NCI-H1694 treated with DMSO at 0.1 percent for 48 hours (cell line): ENCODE measurements at regions not wholly inside any gene's neighbourhood (a gene's known extent, or its start where the extent isn't known, plus 50 kb on each side); places are given as distances from the start of the nearest gene placed in this dataset.
"Not testable (repeated sequence)": the region's sequence is repeated elsewhere in the genome, so short reads cannot be mapped to it uniquely, and the experiment has no call there.

Experiments
- DNase-seq: peaks from one replicate; lab custom pipeline; 2025; lab: John Stamatoyannopoulos, UW

GRCh38 chr7:16089801-16090200 is 331.5 kb downstream of the CRPPA start:
- DNase-seq: no peak

DNA sequence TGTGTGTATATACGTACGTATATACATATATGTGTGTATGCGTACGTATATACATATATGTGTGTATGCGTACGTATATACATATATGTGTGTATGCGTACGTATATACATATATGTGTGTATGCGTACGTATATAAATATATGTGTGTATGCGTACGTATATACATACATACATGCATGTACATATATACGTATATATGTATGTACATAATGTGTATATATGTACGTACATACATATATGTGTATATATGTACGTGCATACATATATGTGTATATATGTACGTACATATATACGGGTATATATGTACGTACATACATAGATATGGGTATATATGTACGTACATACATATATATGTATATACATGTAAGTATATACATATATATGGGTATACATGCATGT is 332.1 kb downstream of the CRPPA start:
- DNase-seq: no peak

- no peak for DNase-seq
These were observed 334.6 kb downstream of the CRPPA start for GRCh38 chr7:16086743-16087142.

DNA sequence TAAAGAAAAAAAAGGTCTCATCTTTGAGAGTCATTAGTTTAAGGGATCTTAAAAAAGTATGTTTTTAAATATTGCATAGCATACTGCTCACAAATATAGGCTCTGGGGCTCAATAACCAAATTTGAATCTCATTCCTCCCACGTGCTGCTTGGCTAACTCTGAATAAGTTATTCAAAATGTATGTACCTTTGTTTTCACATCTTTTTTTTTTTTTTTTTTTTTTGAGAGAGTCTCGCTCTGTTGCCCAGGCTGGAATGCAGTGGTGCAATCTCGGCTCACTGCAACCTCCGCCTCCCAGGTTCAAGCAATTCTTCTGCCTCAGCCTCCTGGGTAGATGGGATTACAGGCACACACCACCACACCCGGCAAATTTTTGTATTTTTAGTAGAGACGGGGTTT is 335.6 kb downstream of the CRPPA start:
- not testable (repeated sequence) for DNase-seq

GRCh38 chr7:16084875-16085274 is 336.5 kb downstream of the CRPPA start:
- DNase-seq: no peak

GRCh38 chr7:16084370-16084769 is 337.0 kb downstream of the CRPPA start:
- DNase-seq: no peak

GRCh38 chr7:16083931-16084330 is 337.4 kb downstream of the CRPPA start:
- no peak for DNase-seq

- no peak for DNase-seq
These were observed 341.2 kb downstream of the CRPPA start for GRCh38 chr7:16080131-16080530.

DNA sequence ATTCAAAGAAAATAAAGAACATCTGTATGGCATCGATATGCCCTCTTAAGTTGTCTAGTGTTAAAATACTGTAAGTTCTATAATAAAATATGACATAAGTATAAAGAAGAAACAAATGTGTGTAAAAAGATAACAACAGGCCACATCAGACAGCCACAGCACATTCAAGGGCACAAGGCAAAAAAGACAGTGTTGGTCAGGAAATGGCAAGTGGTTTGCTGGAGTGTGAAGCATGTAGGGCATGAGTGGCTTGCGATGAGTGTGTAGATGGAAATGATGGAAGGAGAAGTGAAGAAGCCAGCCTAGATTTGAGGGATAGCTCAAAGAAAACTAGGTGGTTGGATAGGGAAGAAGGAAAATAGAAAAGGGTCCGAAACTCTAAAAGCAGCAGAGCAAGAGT is 341.6 kb downstream of the CRPPA start:
- DNase-seq: no peak

DNA sequence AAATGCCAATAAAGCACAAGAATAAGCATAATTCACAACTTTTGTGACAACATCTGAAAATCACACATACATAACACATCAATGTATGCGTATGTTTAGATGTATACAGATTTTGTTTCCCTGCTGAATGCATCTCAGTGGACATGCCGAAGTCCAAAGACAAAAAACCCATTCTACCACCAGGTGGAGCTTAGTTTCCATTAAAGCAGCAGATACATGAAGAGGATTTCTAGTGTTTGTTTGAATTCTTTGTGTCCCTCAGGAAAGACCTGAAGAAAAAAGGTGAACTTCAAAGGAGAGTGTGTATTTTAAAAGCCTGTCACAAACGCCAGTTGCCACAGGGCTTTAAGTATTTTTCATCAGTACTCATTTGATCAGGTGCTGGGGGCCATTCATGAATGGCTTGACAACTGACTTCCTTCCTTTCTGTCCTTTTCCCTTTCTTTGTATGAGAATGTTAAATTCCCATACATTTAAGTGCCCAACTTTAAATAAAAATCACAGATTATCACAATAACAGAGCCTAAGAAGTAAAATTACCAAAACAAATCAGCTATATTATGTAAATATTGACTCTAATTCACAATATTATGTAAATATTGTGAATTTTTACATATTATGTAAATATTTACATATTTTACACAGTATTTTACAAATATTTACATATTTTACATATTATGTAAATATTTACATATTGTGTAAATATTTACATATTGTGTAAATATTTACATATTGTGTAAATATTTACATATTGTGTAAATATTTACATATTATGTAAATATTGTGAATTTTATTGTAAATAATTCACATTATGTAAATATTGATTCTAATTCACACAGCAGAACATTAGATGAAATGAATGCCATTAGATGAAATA is 343.0 kb downstream of the CRPPA start:
- peak; percentile 71 for DNase-seq

- peak; percentile 77 for DNase-seq
These were observed 350.0 kb downstream of the CRPPA start for GRCh38 chr7:16071246-16071857.

GRCh38 chr7:16070806-16071205 is 350.5 kb downstream of the CRPPA start:
- DNase-seq: no peak

- no peak for DNase-seq
These were observed 351.3 kb downstream of the CRPPA start for GRCh38 chr7:16069998-16070397.

GRCh38 chr7:16068183-16068582 is 353.2 kb downstream of the CRPPA start:
- DNase-seq: no peak

- DNase-seq: peak; percentile 70
These were observed 353.6 kb downstream of the CRPPA start for GRCh38 chr7:16067711-16068110.

DNA sequence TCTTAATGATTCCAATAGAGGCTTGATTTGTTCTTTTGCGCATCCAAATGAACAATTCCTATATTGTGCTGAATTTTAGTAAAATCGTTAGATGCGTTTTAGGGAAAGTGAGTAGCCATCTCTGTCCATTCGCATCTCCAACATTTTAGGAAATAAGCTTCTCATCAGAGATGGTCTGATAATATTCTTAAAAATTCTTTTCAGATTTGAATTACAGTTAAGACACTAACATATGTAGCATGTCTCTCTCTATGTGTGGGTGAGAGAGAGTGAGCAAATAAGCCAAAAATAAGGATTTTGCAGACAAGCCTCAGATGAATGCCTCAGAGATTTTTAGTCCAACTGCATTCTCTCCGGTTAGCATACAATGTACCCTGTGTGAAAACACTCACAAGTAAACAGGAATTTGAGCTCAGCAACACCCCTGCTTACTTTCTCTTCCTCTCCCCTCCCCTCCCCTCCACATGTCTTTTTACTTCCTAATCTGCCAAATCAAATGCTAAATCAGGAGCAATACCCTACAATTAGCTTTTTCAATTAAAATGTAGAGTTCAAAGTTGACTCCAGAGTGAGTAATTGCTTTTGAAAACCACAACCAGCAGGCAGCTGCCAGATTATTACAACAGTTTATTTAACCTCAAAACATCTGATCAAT is 354.4 kb downstream of the CRPPA start:
- peak; percentile 75 for DNase-seq

- no peak for DNase-seq
These were observed 355.4 kb downstream of the CRPPA start for GRCh38 chr7:16065939-16066338.

DNA sequence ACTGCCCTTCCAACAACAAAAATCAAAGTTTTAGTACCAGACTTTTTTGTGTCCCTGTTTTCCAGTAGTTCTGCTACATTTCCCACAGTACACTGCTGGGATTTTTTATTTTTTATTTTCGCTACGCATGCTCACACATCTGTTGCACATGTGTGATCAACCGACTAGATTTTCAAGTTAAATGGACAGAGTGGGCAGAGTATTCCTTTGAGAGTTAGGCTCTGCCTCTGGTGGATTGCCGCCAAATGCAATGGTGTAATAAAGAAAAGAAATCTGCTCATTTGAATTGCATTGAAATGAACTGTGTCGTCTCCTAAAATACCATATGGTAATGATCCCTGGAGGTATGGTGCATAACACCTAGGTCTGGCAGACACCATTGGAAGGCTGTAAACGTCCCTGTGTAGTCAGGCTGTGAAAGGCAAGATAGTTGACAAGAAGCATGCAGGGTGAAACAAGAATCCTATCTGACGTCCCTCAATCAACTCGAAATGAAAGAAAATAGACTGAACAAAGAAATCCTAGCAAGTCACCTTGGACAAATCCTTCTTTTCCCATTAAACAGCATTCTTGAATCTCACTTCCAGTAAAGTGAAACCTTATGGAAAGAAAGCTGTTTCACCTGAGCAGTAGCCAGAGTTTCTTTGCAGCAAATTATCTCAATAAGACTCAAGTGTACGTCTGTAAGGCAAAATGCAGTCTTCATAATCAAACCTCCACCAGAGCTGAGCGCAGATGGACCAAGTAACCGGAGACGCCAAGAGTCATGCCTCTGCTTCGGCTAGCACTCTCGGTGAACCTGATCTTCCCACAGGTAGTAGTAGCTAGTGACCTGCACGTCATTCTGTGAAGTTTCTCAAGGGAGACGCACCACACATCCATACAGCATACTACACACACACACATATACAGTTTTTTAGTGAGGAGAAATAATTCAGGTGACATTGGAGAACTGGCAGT is 357.3 kb downstream of the CRPPA start:
- DNase-seq: peak; percentile 33

DNA sequence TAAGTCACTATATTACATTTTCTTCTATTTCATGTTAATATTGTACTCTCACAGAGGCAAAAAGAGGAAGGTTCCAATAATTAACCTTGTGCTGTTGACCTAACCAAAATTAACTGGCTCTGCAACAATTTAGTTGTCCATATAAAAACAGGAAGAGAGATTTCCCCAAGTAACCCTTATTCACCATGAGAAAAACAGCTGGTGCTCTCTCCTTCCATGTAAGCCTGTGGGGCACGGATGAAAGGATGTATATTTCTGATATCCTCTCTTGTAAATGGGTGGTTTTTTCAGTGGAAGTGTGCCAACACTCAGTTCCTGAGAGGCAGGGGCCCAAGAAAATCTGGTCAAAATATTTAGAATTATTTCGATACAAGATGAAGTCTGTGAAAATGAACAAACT is 358.1 kb downstream of the CRPPA start:
- DNase-seq: no peak

DNA sequence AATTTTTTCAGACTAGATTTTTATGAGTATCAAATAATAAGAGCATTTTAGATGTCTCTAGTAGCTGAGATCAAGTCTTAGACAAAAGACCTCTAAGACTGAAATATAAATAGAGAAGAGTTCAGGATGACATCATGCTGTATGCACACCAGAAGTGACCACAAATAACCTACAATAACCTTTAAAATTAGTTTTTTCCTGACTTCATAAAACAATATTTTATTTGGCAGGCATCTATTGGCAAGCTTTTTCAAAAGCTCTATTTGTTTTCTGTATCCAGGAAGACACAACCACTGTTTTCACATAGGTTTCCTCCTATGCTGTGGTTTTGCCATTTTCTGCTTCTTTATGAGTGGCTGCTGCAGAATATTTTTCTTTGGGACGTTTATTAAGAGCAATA is 359.1 kb downstream of the CRPPA start:
- DNase-seq: no peak

- no peak for DNase-seq
These were observed 359.7 kb downstream of the CRPPA start for GRCh38 chr7:16061630-16062029.

GRCh38 chr7:16061011-16061410 is 360.3 kb downstream of the CRPPA start:
- DNase-seq: no peak
